Fibroblast of the conjunctiva (primary cell): ENCODE measurements at regions not wholly inside any gene's neighbourhood (a gene's known extent, or its start where the extent isn't known, plus 50 kb on each side); places are given as distances from the start of the nearest gene placed in this dataset.
"Not testable (repeated sequence)": the region's sequence is repeated elsewhere in the genome, so short reads cannot be mapped to it uniquely, and the experiment has no call there.

ENCODE experiments used
- DNase-seq: peaks from one replicate; pipeline ENCODE4 v3.0.0-alpha.2; 2010; ENCODE audit warnings: low read depth

DNA sequence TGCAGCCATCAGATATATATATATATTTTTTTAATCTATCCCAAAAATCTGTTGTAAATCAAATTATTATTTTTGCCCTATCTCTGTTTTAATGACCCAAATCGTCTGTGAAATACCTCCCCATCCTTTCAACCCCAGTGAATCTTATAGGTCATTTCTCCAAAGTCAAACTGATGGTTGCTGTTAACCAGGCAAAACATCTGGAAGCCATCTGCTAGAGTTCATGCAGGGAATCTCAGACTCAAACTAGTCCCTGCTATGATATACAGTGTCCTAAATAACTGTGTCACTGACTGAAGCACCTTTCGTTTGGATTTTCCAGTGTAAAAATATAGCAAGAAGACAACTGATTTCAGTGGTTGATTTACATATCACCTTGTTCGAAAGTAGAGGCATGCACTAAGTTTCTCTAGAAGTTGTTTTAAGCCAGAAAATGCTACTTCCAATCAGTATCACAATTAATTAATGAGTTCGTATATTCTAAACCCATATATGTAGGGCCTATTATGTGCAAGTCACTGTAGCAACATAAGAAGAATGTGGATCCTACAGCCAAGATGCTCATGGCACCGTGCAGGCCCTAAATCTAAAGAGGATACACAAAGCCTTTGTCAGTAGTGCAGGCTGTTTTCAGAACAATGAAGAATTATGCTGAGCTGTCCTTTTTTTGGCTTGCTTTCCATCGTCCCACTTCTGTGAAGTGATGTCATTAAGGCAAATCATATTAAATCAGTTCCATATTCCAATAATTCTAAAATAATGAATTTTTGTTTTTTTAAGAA, 566.0 kb downstream of the STK39 start:
- DNase-seq: no peak

DNA sequence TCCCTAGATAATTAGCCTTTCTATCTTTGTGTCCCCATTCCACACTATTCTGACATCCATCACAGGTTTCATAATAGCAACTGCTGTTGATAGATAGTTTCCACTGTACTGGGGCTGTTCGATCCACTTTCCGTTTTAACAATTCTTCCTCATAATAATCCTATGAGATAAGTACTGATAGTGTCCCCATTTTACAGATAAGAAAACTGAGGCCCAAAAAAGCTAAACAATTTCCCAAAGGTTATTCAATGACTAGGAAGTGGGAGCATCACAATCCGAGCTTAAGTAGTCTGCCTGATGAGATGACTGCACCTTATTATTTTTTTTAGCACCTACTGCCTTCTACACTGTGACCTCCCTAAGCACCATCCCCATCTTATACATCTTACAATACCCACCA, 569.2 kb downstream of the STK39 start:
- no peak for DNase-seq

DNA sequence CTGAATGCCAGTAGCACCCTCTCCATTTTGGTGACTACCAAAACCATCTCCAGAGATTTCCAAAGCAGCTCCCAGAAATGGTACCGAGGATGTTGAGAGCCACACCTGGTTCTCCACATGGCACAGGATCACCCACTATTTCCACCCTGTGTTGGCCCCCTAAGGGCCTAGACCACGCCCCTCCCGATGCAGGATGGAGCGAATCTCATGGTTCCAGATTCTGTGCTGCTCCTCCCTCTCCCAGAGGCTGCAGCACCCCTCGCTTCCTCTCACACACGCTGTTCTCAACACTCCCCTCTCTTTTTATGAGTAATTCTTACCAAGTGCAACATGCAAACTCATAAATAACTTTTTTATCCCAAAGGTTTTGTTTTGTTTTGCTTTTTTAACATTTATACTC, 571.5 kb downstream of the STK39 start:
- DNase-seq: no peak

DNA sequence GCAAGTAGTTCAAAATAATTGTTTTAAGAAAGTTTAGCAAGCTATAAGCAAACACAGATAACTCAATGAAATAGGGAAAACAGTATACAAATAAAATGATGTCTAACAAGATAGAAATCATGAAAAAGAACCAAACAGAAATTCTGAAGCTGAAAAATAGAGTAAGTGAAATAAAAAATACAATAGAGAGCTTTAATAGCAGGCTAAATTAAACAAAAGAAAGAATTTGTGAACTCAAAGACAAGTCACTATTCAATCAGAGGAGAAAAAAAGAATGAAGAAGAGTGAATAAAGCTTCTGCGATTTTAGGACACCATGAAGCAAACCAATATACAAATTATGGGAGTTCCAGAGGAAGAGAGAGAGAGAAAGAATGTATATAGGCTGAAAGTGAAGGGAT, 576.8 kb downstream of the STK39 start:
- DNase-seq: no peak

DNA sequence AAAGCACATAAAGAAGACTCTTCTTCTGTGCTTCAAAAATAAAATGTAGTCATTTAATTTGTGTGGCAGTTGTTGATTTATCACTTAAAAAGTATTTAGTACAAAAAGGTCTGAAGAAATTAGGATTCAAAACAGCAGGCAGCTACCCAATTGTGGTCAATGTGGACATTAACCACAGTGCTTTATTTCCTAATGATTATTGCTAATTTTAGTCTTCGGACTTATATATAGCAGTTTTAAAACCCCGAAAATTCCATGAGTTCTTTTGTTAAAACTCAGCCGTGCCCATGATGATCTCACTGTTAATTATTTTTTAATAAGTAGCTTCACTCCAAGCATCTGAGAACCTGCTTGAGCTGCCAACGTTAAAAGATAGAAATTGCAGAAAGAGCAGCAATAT, 594.3 kb downstream of the STK39 start:
- no peak for DNase-seq

DNA sequence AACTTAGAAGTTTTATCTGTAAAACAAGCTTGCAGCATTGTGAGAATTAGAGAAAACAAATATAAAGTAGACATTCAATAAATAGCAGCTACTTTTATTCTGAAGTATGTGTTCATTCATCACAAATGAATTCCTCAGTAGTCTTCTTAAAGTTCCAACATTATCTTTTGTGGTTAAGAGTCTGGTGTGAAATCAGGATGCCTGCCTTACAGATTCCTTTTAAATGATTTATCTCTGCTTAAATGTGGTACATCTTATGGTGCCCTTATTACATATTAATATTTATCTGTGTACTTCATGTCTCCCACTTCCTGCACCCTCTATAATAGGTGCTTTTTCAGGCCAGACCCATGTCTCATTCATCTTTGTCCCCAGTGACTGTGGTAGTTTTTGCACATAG, 595.0 kb downstream of the STK39 start:
- no peak for DNase-seq

DNA sequence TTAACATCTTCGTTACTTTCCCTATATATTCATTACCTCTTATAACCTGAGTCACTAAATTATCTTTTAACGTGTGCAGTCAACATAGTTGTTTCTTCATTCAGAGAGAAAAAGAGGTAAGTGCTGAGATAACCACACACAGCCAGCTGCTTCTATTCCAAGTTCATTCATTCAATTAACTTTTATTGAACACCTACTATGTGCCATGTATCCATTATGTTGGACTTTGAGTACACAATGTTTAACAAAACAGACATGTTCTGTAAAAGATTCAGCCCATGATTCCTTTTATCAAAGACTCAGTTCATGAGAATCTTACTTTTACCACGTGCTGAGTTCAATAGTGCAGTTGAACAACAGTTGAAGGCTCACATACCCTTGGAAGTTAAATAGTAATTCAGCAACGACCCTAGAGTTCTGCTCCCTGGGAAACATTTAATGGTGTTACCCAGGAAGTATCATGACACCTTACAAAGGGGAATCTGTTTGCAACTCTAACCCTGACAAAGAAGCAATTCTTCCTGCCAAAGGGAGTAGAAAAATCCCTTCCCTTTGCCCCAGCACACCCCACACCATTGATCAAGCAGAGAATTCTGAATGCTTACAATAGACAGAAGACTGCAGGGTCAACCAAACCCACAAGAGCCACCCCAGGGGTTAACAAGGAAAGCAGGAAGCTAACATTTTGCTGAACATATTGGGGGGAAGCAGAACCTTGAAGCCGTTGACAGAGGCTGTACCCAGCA, 595.8 kb downstream of the STK39 start:
- no peak for DNase-seq

DNA sequence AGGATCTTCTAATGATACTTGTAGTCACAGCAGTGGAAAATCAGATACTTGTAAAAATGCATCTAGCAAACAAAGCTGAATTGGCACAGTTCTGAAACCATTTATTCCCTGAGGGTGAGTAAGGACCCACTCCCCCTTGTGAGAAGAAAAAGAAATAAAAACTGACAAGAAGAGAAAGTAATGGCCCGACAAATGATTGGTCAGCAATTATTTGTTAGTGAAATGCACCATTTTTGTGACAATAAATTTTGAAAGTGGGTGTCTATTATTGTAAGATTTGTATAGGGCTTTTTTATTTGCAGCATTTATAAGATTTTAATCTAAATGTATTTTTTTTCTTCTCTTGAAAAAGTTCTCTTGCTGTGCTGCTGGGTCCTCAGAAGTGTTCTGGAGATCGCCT, 600.8 kb downstream of the STK39 start:
- no peak for DNase-seq

DNA sequence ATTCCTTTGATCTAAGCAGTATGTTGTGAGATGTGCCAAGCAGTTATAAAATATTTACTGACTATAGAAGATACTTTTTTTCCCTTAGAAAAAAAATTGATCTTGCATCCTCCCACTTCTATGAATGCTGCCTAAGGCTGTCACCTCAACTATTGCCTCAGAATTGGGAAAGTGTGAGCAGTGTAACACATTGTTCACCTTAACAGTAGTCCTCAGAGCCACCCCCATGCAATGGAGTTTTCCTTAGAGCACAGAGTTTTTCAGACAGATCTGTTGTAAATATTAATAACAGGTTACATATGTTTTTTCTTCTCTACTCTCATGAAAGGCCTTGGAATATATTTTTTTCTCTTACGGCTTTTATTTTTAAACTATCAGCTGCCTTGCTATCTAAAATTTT, 607.3 kb downstream of the STK39 start:
- no peak for DNase-seq

DNA sequence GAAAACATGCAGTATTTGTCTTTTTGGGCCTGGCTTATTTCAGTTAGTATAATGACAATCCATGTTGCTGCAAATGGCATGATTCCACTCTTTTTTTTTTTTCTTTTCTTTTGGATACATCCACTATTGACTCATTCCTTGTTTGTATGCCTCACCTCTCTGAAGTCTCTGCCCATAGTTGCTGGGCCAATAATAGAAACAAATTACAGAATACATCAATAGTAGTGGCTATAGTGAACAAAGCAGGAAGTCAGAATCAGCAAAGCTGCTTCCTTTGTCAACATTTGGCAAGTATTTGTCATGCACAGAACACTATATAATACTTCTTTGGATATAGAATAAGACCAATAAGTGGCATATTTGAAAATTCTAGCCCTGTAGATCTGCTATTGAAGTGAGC, 609.7 kb downstream of the STK39 start:
- no peak for DNase-seq

DNA sequence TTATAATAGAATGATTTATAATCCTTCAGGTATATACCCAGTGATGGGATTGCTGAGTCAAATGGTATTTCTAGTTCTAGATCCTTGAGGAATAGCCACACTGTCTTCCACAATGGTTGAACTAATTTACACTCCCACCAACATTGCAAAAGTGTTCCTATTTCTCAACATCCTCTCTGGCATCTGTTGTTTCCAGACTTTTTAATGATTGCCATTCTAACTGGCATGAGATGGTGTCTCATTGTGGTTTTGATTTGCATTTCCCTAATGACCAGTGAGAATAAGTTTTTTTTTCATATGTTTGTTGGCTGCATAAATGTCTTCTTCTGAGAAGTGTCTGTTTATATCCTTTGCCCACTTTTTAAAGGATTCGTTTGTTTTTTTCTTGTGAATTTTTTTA, 615.1 kb downstream of the STK39 start:
- DNase-seq: not testable (repeated sequence)

DNA sequence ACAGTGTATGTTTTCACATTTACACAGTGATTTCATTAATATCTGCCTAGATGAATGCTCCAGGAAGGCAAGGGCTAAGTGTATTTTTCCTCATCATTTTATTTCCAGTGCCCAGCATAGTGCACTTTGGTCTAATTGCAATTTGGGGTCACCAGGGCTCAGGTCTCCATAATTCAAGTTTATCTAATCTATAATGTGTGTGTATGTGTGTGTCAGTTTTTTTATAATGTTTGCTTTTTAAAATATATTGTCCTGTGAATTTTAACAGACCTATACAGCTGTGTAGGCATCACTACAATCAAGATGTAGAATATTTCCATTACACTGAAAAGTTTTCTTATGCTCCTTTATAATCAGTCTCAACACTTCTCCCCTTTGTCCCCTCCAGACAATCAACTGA, 620.4 kb downstream of the STK39 start:
- DNase-seq: no peak

DNA sequence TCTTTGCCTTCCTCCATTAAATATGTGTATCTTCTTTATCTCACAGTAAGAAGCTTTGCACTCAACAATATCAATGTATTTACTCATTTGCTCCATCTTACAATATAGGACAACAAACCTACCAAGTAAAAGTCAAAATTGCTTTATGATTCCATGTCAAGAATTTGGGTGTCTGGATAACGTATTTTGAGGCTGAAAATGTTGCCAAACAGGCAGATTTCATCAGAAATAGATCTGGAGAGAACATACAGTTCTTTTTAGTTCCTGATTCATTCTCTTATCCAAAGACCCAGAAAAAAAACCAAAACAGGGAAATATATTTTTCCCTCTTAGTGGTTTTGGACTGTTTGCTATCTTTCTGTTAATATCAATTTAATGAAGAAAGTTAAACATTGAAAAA, 621.1 kb downstream of the STK39 start:
- DNase-seq: no peak

DNA sequence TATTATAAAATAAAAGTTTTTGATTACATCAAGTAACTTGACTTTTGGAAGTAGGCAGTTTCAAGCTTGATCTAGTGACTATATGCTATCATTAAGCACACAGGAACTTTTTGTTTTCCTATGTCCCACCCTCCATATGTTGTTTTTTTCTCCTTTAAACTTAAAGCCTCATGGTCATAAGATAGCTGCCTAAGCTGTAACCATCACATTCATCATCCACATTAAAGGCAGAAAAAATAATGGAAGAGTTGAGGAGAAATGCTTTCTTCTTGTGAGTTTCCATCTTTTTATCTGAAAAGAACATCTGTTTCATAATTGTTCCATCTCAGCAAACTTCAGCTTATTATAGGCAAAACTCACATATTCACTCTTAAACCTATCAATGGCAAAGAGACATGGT, 630.4 kb downstream of the STK39 start:
- no peak for DNase-seq

DNA sequence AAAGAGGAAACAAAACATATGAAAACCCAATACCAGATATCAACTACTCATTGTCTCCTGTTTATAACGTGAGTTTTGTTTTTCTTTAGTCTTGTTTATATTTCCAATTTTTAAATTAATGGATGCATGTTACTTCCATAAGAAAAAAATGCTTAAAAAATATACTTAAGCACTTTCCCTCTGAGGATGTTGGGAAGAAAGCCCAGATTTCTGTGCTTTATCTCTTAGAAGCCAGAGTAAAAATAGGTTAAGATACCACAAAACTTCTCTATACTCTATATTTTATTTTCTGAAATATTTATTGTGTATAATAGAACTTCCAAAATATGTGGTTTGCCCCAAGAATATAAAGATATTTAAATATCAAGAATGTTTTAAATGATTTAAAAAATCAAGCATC, 633.9 kb downstream of the STK39 start:
- DNase-seq: no peak

DNA sequence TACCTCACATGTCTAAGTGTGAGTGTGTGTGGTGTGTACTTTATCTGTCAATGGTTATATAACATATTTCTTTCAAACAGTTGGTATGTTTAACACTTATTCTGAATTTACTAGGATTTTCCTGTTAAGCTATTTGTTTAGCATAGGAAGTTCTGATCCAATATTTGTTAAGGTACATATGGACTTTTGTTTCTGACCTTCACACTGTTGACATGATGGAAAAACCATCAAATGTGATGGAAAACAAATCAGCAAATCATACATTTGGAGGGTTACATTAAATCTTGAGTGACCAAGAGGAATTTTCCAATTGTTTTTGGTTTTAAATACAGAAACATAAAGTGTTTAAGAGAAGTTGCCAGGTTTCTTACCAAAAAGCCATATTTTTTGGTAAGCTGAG, 638.9 kb downstream of the STK39 start:
- no peak for DNase-seq

DNA sequence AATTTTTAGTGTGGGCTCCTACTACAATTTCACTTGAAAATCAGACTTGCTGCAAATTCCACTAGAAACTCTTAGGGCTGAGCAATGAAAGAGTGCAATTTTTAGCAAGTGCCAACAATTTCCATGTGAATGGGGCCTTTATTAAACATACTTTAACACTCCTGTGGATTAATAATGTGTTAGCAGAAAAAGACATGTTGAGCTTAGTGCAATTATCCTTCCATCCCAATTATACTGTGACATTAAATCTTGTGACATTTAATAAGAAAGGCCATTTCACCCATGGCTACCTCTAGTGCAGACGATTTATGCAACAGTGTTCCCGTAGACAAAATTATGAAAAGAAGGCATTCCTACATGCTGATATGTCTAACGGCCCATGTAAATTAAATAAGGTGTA, 639.7 kb downstream of the STK39 start:
- no peak for DNase-seq

DNA sequence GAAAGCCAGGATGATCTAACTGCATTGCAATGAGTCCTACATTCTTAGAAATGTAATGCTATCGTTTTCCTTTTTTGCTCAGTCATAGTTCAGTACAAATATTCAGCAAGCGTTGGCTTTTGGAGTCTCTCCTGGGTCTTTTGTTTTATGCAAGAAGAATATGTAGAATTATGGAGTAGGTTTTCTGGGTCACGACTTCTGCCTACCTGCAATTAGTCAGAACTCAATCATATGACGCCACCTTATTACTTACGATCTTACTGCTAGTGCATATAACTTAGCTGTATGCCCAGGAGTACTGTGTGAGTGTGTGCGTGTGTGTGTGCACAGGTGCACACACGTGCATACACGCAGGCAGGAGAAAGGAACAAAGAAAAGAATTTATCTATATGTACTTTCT, 640.2 kb downstream of the STK39 start:
- no peak for DNase-seq

DNA sequence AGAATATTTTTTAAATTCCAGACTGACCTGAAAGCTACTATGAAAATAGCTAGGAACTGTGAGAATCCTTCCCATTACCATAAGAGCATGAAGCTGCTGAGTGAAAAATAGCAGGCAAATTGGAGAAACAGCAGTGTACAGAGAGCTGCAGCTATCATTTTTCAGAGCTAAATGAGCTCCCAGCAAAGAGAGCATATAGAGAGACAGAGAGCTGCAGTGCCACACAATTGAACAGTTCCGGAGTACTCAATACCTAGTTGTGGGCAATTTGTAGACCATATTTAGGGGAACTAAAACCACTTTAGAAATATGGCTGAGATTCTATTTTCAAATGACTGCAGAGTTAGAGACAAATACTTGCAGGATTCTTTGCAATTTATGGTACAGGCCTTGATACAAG, 645.3 kb downstream of the STK39 start:
- no peak for DNase-seq

DNA sequence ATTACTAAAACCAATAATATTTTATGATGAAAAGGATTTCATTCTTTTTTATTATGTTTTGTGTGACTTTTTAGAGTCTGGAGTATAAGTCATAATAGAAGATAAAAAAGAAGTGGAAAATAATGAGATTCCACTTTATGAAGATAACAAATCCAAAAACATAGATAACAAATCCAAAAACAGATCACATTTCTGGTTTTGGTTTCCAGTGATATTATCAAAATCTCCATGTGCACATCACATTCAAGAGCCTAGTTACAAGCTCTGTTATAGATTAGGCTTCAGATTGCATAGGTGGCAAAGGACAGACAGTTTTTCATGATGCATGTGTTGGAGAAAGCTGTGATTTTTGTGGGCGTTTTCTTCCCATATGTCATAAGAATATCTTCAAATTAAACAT, 648.2 kb downstream of the STK39 start:
- no peak for DNase-seq

DNA sequence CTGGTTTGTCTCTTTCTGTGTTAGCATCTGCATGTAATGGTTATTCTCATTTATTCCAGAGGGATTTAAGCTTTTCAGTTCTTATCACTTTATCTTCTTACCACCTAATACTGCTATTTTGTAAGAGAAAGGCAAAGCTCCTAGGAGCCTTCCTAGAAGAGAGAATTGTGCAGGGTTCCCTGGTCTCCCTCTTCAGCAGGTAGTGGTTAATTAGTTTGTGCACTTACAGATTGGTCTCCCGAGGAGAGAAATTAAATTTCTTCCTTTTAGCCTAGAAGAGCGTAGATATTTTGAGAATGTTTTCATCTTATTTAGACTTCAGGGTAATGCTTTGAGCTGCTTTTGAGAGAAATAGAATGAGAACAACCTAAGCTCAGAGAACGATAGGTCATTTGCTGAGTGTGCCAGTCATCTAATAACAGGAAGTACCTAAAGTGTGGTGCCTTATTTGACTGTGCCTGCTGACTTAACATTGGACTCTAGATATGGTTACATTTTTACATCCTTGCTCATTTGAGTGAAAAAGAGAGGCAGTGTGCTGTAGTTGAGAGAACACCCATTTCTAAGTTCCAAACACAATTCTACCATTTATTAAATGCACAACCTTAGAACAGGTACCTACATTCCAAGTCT, 651.4 kb downstream of the STK39 start:
- DNase-seq: no peak

DNA sequence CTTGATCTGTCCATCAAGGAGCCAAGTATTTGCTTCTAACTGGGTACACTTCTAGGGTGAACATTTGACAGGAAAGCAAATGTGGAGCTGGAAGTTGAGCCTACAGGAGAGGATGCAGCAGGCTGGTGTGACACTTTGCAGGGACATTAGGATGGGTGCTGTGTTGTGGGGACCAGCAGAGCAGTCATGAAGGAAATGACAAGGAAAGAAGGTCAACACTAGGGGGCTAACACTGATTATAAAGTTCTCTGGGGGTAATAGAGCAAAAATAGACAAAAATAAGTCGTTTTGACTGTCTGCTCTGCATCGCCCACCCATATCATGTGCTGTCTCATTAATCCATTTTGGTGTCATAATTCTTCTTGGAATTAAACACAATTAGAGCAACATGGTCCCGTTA, 652.4 kb downstream of the STK39 start:
- no peak for DNase-seq

DNA sequence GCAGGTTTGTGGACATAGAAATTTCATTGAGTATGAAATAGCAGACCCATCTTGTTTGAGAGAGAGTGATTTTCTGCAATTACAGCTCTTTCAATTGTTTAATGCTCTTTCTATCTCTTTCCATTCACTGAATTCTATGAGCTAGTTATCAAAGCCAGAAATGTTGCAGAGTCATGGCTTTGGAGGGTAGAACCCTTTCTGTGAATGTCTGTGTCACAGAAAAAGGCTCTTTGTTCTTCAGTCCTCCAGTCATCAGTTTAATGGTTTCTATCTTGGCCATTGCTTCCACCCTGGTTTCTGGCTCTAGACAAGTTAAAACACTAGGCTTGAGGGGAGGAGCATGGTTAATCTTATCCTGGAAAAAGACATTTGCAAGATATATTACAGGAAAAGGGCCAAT, 655.0 kb downstream of the STK39 start:
- DNase-seq: no peak
